GM19035 (cell line): ENCODE measurements at regions not wholly inside any gene's neighbourhood (a gene's known extent, or its start where the extent isn't known, plus 50 kb on each side); places are given as distances from the start of the nearest gene placed in this dataset.

Experiments
- ATAC-seq: cut with Tn5 transposase; IDR thresholded peaks from one replicate; pipeline ENCODE4 v1.9.1; 2021; ENCODE audit not compliant: unreplicated experiment

DNA sequence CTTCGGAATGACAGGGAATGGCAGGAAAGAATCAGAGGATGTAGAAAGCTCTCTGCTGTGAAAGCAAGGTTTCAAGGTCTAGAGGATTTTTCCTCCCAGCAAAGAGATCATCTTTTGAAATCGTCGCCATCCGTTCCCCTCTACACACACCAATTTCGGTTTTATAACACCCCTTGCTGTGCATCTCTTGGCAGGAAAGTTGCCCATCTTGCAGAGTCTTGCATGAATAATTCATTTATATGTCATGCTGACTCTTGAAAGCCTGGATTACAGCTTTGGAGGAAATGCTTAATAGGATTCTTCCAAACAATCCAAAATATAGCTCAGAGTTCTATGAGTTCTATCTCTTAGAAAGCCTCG is 262.7 kb downstream of the CHL1 start:
- no peak for ATAC-seq

DNA sequence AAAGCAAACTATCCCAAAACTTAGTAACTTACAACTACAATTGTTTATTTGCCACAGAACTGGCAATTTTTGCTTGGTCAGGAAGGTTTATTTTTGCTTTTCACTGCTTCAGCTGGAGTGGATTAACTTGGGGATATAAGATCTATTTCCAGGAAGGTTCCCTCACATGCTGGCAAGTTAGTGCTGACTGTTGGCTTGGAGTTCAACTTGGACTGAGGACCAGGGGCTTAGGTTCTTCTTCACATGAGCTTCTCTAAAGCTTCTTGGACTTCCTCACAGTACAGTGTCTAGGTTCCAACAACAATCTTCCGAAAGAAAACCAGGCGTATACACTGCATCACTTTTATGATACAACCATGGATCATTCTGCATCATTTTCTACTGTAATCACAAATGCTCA is 264.4 kb downstream of the CHL1 start:
- no peak for ATAC-seq

DNA sequence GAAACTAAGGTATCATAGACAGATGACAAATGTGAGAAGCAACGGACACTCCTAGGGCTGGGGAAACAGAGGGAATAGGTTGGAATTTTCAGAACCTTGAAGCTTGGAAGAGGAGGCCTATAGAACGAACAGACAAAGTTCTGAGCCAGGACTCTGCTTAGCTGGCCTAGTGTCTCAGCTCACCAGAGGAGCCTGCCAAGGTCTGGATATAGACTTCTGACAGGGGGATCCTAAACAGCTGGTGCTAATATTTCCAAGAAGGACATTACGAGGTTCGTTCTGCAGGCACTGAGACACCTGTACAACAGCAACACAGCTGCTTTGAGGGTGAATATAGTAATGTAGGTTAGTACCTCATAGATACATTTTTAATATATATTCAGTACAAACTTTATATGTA is 266.3 kb downstream of the CHL1 start:
- ATAC-seq, result no peak

DNA sequence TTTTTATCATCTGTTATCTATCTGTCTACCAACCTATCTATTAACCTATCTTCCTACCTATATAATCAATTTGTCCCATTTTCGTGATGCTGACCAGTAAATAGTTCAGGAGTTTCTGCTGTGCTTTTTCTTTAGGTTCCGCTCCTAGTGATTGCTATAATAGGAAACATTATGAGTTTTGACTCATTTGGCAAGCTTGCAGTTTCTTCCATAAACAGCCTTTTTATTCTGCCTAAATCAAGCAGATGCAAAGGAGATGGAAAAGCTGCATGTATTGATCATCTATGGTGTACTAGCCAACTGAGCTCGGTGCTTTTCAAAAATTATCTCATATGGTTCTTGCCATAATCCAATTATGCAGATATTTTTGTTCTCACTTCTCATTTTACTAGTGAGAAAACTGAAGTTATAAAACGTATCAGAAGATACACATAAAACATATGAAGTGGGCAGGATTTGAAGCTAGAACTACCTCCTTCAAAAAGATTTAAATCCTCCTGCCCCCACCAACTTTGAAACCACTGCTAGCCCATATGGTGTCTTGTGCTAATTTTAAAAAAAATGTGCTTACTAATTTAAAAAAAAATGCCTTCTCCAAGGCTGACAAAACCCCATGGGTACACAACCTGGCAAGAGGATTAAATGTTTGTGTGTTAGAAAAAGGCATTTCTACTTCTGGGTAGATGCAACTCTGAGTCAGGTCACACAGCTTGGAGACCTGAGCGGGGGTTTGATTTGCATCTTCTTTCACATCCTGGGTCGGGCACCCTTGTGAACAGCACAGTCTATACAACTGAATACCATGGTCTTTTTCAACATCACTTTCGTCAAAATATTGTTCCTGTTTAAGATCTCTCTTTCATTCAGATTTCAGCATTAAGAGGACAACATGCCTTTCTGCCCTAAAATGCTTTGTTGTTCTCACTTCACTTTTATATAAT is 267.0 kb downstream of the CHL1 start:
- ATAC-seq, result peak; percentile 100

DNA sequence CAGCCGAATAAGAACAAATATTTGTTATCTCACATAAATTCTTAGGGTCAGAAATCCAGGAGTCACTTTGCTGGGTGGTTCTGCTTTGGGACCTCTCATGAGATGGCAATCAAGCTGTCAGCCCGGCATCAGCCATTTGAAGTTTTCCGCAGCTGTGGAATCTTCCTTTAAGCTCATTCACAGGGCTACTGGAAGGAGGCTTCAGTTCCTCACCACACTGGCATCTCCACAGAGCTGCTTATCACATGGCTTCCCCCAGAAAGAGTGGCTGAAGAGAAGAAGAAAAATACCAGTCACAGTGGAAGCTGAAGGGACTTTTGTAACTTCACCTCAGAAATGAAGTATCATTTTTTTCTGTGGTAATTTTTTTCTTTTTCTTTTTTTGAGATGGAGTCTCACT is 267.7 kb downstream of the CHL1 start:
- ATAC-seq, result peak; percentile 36

DNA sequence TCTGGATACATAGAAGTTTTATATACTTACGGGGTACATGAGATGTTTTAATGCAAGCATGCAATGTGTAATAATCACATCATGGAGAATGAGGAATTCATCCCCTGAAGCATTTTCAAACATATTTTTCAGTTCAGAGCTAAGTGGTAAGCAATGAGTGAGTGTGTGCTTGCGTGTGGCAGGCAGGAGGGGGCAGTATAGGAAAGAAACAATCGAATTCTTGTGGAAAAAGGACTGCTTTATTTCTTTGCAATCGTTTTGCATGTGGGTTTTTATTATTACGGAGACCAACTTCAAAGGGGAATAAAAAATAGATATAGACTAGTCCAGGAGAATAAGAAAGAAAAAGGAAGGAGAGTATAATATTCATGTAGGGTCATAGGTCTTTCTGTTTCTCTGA is 271.6 kb downstream of the CHL1 start:
- no peak for ATAC-seq

DNA sequence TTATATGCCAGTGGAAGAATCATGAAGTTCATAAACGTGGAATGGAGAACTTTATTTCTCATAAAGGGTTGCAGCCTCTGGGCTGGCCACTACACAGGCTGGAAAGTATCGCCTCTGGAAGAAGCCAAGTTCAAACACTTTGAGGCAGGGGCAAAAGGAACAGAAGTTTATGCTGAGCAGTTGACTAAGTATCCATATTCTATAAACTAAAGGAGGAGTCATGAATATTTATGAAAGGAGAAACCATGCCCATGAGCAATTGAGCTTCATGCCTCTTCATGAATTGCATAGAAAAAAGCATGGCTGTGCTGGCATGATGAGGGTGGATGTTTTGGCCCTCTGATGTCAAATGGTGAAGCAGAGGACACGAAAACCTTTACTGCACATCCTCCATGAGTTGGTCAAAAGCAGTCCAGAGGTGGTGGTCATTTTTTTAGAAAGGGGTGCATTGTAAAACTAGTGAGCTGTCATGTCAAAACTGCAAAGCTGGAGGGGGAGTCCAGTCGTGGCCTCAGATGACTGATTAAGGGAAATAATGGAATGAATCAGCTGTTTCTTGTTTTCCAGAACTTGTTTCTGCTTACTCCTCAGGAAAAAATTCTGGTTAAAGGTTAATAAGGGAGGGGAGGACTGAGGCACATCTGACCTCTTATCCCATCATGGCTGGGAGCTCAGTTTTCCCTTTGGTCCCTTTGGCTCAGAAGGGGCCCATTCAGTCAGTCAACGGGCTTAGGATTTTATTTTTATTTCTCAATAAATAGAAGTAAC is 276.7 kb downstream of the CHL1 start:
- no peak for ATAC-seq

DNA sequence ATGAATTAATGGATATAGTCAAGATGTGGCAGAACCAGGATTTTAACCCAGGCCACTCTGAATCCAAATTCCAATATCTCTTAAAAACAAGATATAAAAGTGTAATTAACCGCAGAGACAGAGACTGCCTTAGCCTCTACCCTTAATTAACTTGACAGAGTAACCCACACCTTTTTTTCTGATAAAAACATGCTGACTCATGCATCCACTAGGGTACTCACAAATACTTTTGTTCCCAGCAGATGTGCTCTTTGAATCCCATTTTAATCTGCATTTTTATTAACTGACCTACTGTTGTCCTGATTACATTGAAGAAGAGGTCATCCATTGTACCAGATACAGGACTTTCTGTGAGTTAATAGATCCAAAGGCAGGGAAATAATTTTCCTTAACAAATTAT is 278.3 kb downstream of the CHL1 start:
- ATAC-seq, result no peak

DNA sequence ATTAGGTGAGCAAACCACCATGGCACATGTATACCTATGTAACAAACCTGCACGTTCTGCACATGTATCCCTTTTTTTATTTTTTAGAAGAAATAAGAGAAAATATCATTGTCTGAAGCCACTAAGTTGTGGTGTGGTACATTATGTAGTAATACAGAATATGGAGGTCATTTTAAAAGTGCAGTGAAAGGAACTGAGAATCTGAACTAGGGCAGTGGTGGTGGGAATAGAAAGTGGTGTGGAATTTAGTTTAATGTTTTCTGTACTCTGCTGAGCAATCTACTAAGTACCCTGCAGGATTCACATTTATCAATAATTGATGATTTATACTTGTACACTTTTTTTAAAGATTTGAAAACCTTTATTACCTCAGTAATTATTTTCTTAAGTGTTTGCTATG is 283.5 kb downstream of the CHL1 start:
- ATAC-seq, result no peak

DNA sequence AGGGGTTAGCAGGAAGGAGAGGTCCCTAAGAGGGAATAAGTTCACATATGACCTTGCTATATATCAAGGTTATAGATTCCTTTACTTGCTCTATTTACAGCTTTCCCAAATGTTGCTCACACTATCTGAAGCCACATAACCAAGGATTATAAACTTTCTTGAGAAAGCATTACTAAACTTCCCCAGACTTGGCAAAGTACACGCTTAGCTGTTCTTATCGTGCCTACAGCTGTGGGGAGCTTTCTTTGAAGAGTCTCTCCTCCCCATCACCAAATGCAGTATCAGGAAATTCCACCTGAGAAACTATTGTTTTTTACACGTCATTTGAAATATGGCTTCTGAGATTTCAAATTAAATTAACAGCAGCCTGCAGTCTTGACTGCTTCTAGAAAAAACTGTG is 284.5 kb downstream of the CHL1 start:
- ATAC-seq, result no peak

DNA sequence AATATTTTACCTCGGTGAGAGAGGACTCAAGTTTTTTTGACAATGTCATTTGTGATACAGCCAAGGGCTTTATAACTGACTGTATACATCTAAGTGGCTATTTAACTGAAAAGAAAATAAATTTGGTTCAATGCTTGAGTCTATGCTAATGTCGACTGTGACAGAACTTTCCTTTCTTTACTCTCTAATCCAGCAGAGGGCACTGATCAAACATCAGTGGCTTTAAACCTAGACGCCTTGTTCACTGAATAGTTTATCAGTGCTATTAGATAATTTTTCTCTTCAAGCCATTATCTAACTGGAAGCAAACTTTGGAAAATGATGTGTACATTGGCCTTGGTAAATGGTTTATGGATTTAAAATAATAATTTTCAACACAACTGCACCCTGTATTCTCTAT is 285.1 kb downstream of the CHL1 start:
- peak; percentile 65 for ATAC-seq

DNA sequence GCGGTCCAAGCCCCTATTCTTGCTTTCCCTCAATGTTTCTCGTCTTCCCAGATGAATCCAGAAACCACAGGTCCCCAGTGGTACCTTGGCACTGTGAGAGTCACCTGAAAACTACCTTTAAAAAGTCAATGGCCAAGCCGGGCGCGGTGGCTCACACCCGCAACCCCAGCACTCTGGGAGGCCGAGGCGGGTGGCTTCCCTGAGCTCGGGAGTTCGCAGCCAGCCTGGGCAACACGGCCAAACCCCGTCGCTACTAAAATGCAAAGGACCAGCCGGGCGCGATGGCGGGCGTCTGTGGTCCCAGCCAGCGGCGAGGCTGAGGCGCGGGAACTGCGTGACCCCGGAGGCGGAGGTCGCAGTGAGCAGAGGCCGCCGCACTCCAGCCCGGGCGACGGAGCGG is 285.9 kb downstream of the CHL1 start:
- no peak for ATAC-seq

DNA sequence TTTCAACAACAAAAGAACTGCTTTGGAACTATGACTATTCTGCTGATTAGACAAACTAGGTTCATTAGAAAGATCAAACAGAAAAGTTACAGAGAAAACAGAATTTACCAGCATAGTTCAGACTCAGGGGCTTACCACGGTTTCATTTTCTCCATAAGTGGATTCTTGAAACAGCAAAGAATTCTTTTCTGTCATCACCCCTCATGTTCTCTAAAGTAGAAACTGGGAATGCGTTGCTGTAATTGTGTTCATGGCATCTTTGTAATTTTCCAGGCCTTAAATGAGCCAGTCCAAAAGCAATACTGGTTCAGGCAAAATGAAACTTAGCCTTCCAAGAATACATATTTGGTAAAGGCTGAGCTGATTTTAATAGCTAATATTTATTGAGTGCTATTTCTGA is 287.8 kb downstream of the CHL1 start:
- no peak for ATAC-seq

DNA sequence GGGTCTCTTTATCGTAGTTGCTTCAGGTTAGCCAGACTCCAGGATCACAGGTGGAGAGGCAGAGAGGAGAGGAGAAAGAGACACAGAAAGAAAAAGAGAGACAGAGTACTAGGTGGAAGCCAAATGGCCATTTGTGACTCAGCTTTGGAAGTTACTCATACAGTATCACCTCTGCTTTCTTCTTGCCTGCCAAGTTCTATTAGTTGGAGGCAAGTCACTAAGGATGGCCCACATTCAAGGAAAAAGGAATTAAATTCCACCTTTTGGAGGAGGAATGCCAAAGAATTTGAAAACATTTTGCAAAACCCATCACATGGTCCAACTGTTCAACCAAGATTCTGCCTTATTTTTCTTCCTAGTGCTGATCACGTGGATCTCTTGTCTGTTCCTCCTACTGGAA is 291.1 kb downstream of the CHL1 start:
- no peak for ATAC-seq

DNA sequence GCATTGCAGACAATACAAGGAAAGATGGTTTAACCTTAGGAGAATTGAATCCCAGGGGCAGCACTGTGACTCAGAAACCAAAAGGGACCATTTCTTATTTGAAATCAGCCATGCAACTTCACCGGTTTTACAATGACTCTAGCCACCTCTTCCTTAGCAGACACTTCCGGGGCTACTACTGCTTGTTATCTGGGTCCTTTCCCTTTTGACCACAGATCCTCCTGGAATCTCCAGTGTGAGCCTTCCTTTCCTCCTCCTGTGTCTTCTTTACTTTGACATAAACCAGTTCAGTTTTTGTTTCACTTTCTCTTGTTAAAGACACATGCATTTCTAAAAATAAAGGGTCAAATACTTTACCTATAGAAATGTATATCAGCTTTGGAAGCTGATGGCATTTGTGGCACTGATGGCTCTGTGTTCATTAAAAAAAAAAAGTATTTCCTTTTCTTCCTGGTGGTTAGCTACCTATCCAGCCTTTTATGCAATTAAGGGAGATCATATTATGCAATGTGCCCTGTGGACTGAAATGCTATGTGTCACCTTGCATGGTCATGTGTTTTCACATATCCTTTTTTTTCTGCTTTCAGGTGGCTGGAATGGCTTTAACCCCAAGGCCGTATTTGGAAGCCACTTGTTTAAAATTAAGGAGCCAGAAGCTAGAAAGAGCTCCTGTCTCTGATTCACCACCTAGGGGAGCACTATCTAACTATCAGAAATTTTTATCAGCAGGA is 296.2 kb downstream of the CHL1 start:
- ATAC-seq, result peak; percentile 71

DNA sequence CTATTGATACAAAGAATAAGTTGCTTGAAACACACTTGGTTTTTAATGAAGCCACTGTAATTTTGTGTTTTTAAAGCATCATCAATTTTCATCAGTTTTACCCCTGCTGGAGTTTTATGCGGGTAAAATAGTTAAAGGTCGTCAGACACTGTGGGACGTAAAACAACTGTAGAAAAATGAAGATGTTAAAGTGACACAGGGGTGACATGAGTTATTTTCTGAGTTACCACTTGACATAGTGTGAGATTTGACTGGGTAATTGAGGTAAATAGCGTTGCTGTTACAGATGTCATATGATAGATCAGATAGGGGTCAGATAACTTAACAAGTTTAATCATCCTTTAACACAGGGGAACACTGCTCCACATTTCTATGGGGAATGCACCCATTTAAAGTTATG is 297.6 kb downstream of the CHL1 start:
- no peak for ATAC-seq

DNA sequence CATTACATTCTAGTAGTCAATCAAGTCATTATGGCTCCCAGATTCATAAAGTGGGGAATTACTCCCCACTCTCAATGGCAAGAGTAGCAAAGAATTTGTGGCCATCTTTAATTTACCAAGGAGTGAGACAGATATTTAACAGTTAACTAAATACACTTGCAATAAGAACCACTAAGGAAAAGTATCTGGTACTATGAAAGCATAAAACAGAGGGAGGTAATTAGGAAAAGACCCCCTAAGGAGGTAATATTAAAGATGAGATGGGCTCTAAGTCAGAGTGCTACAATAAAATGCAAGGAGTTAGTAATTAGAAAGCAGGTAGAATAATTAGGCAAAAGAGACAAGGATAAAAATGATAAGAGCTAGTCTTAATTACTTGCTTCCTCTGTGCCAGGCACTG is 301.9 kb downstream of the CHL1 start:
- ATAC-seq, result no peak

DNA sequence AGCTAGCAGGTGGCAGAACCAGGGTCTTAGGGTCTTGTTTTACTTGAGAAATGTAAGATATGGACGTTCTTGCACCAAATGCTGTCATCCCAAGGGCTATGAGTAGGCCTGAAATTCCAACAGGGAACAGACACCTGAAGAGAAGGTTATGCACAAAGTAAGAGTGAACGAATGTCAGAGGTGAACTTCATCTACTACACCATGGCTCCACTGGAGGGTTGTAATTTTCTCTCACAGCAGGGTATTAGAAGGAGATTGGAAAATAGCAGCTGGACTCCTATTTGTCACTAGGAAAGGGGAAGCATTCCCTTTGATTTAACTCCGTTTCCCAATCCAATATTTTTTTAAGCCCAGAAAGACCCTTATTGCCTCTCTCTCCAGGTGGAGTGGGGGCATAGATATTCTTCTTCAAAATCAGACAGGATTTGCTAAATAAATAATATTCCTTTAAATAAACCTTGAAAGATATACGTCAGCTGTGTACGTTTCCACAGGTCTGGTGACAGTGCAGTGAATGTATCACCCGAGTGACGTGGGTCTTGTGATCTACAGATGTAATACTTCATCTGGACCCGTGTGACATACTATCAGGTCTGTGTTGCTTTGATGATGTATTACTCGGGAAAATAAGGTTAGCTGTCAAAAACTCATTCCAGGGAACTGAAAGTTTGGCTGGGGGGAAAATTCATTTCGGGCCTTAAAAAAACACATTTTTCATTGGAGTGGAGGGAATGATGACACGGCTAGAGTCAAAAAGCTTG is 302.6 kb downstream of the CHL1 start:
- no peak for ATAC-seq

DNA sequence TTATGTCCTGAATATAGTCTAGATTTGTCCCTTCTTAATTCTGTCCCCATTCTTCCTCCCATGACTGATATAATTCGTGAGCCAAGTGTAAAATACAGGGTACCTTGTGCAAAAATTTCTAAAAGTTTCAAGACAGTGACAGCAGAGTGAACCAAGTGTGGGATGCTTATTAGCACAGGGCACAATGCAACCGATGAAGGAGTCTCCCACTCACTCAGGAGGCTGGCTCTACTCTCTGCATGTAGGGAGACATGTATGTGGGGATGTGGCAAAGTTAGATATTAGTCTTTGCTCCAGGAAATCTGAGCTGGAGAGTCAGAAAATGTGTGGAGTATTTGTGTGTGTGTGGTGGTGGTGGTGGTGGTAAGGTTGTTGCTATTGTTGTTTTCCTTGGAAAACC is 305.9 kb downstream of the CHL1 start:
- no peak for ATAC-seq

DNA sequence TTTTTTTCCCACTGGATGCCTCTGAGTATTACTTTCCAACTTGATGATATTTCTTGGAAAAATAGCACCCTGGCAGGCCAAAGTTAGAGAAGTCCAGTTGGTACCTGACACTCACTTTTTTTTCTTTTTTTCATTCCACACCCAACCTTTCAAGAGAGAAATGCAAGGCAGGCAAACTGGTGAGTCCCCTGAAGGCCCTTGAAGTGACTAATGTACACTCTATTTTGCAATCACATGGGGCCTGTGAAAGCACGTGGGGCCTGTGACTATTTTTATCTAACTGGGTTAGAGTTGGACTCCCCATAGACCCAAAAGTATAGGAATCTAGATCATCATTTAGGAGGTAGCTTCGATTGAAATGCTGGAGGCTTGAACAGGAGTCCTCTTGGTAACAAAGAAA is 316.7 kb downstream of the CHL1 start:
- ATAC-seq, result no peak

DNA sequence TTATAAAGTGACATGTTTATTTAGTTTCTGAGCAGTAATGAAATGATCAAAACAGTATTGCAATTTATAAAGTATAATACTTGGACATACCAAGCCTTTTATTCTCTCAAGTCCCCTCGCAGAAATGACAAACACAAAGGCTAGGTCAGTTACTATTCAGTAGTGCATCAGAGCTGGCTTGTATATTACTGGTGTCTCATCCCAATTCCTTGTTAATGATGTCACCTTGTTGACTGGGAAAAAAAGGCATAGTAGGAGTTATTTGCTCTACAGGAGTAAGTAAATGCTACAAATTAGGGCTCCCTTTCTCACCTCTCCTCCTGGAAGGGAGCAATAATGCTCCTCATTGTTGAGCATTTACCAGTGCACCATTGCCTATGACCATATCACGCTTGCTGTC is 317.6 kb downstream of the CHL1 start:
- no peak for ATAC-seq
